Activated CD4-positive, alpha-beta T cell treated with anti-CD3 and anti-CD28 coated beads for 24 hours (primary cell): ENCODE measurements at regions not wholly inside any gene's neighbourhood (a gene's known extent, or its start where the extent isn't known, plus 50 kb on each side); places are given as distances from the start of the nearest gene placed in this dataset.
"Not testable (repeated sequence)": the region's sequence is repeated elsewhere in the genome, so short reads cannot be mapped to it uniquely, and the experiment has no call there.

Experiments
- DNase-seq, 2 donors: peaks; one replicate each; pipeline ENCODE4 v3.0.0-alpha.2; 2020; ENCODE audit warnings: low read depth in 2 of 2

DNA sequence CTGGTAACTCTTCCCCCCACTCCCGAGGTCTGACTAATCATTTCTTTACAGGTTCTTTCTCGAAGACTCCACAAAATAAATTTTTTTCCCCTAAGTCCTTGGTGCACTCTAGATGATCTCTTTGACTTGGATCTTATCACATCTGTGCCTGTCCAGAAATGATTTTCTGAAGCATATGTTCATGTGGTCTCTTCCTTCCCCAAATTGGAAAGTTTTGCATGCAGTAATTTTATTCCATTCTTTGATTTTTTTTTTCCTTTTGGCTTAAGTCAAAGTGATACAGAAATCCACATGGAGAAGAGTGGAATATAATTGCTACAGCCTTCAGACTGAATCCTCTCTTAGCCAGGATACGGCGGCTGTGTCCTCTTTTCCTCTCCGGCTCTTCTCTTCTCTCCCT, 213.3 kb downstream of the BMP4 start:
- DNase-seq = no peak

DNA sequence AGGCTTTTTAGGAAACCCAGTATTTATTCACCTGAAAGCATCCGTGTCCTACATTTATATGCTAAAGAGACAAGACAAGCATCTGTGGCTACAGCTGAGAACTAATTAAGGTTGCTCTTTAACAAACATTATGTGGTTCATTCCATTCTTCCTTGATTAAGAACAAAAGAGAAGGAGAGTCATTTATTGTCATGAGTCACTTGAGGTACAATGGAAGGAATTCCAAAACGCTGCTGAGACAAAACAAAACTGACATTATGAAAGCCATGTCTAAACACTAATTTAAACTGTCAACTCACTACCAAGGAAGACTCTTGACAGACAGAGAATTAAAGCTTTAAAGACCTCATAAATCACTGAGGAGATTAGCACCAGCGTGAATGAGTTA, 214.4 kb downstream of the BMP4 start:
- no peak for DNase-seq

DNA sequence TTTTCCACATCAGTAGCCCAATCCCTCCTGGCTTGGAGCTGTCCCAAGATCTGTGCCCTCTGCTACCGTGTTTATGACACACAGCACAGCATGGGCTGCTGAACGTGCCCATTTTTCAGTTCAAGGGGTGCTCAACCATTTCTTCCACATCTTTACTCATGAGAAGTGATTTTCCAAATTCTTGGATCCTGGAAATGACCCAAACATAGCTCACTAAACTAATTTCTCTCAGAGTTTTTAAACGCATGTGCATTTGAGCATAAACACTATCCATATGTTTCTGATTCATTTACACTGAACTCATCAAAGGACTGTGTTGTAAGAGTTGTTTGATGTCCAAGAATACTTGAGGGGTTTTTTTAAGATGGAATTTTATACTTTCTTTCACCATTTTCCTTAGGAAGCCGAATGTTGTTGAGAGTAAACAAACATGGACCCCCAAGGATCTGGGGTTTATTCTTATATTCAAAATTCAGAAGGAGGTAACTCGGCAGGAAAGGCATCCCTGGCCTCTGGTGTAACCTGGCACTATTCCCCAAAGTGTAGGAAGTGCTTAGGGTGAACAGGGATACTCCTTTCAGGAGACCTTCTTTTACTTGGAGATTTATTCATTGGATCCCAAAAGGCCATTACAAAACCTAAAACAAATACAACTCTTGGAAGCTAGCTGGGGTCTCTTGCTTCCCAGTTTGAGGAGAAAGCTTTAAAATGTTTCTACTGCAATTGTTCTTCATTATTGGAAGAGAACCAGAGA, 215.0 kb downstream of the BMP4 start:
- no peak for DNase-seq

DNA sequence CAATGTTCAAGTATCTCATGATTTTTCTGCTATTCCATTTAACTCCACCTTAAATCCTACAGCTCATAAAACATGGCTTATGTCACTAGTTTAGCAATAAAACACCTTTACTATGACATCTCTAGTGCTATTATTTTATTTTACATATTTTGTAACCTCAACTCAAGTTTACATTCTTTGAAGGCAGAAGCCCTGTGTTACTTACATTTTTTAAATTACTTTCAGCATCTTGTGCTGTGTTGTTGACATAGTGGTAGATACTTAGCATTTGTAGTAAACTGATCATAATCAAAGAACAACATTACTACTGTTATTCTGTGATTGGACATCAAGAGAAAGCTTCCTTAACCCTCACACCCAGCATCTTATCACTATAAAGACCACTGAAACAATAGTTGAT, 216.1 kb downstream of the BMP4 start:
- no peak for DNase-seq

DNA sequence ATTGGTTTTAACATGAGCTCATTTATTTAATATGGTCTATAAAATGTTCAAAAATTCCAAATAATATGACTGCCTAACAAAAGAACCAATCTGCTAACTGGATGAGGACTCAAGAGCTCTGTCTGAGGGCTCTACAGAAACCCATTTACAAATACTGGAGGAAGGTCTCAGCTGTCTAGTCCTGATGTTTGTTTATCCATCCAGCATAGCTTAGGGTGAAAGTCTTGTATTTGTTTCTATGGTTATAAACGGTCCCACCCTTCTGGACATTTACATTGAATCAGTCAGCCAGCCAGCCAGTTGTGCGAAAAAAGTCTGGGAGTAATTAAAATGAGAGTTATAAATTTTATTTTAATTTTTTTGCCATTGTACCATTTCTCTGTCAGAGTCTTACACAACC, 220.7 kb downstream of the BMP4 start:
- DNase-seq = no peak

DNA sequence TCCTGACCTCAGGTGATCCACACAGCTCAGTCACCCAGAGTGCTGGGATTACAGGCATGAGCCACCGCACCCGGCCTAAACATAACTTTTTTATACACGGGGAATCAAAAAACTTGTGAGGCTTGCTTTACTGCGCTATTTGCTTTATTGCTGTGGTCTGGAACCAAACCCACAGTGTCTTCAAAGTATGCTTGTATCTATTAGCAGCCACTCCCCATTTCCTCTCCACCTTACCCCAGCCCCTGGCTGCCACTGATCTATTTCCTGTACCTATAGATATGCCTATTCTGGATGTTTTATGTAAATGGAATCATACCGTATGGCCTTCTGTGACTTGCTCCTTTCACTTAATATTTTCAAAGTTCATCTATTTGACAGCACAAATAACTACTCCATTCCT, 233.4 kb downstream of the BMP4 start:
- no peak for DNase-seq

DNA sequence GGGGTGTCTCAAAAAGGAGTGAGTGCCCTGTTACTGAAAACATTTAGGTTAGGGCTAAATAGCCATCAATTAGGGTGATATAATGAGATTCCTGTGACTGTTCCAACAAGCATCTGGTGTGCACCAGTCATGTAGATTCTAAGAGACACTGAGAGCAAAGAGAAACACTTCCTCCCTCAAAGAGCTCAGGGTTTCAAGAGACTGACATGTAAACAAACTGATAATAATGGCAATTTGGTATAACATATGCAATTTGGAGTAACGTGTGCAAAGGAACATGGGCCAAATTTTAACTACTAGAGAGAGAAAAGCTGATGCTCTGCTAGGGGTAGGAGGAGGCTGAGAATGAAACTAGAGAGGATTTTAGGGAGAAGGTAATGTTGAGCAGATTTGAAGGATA, 237.1 kb downstream of the BMP4 start:
- no peak for DNase-seq

DNA sequence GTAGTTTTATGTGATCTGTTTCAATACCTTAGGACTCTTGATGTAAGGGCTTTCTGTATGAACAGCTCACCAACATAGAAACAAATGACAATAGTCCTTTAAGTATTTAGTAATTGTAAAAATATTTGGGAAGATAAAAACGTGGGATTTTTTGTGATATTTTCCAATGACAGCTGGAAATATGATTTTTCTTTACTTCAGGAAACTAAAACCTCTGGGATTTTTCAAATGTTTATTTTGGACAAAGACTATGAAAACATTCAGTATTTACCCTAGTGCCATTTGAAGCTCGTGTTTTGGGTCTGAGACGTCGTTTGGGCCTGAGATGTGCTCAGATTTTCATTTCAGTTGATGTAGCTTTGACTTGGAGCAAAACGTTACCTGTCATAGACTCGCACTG, 240.0 kb downstream of the BMP4 start:
- no peak for DNase-seq

DNA sequence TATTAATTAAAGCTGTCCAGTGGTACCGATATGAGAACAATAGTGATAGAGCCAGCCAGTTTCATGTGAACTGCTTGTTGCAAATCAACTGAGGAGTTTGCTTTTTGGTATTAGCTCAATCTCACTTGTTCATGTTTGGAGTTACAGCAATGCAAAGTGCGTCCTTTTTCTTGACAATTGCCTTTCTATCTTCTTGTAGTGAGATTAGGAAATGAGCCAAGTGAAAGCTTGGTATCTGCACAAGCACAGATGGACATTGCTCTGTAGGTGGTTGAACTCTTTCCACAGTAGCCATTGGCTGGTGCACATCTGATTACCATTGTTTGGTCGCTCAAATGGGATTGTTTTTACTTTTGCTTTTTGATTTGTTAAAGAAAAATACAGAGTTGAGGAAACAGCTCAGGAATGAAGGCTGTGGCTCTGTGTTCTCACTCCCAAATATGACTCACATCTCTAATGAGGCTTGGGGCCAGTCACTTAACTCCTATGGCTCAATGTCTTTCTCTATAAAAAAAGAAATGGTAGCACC, 241.4 kb downstream of the BMP4 start:
- no peak for DNase-seq

DNA sequence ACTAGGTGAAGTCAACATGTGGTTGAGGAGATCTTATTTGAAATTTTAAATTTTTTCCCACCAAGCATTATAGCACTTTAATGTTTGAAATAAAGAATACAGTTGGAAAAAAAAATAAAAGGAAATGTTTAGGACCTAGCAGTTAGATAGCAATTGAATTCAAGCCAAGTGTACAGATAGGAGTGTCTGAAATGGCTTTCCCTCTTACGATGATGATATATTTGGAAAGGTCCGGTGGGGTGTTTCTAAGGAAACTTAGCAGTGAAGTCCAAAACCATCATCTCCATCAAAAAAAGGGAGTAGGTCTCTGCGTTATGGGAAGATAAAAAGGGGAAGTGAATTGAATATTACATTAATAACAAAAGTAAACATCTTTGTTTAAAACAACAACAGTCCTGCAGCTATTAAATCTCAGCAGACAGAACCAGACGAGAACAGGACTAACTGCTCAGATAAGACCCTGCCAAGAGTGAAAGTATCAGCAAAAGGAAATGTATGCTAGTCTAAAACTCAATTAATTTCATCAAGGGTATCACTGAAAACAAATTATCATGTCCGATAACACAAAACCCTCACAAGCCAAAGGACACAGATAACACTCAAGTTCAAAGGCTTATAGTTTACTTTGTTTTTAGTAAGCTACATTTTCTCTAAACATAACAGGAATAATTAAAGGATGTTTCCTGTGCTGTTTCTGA, 242.0 kb downstream of the BMP4 start:
- no peak for DNase-seq

DNA sequence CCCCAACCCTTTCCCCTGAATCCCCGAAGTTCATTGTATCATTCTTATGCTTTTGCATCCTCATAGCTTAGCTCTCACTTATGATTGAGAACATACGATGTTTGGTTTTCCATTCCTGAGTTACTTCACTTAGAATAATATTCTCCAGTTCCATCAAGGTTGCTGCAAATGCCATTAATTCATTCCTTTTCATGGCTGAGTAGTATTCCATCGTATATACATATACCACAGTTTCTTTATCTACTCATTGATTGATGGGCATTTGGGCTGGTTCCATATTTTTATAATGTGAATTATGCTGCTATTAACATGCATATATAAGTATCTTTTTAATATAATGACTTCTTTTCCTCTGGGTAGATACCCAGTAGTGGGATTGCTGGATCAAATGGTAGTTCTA, 243.7 kb downstream of the BMP4 start:
- not testable (repeated sequence) for DNase-seq

DNA sequence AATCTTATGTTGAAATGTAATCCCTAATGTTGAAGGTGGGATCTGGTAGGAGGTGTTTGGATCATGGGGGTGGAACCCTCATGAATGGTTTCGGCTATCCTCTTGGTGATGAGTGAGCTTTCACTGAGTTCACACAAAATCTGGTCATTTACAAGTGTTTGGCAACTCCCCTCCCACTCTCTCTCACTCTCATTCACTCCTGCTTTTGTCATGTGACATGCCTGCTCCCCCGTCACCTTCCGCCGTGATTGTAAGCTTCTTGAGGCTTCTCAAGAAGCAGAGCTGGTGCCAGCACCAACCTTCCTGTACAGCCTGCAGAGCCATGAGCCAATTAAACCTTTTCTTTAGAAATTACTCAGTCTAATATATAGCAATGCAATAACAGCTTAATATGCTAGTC, 245.4 kb downstream of the BMP4 start:
- DNase-seq = no peak

DNA sequence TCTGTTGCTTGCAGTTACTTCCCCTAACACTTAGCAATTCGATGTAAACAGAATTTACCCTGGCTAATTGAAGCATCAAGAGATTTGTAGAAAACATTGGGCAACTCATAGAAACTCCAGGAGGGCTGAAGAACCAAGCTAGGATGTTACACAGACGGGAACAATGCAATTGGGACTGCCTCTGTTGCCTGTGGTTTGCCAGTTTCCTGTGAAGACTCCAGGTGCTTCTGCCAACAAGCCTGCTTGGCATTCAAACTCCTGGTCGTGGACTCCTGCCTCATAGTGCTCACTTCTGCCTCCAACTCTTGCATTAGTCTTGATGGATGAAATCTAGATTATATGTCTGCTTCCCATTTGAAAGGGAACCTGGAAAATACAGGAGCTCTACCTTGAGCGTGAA, 246.0 kb downstream of the BMP4 start:
- no peak for DNase-seq

DNA sequence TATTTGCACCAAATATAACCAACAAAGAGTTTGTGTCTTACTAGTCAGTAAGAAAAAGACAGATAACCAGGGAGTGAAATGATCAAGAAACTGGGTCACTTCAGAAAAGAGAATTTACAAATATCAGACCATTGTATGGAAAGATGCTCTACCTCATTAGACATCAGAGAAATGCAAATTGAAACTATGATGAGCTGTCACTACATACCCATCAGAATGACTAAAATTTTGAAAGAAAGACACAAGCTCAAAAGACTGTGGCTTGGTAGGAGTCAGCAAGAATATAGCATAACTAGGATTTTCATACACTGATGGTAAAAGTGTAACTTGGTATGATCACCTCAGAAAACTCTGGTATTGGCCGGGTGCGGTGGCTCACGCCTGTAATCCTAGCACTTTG, 247.2 kb downstream of the BMP4 start:
- DNase-seq = no peak

DNA sequence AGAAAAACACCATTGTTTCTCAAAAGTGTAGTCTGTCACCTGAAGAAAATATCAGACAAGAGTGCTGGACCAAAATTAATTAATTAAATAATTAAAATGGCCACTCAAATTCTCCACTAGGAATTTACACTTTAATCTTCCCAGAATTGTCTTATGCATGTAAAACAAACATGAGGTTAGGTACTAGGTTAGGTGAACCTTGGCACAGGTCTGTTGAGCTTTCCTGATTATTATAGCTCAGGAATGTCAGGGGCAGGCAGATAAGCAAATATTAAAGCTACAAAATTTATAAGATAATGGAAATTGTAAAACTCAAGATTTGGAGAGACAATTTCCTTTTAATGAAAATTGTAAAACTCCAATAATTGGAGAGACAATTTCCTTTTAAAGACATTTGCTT, 253.2 kb downstream of the BMP4 start:
- no peak for DNase-seq

DNA sequence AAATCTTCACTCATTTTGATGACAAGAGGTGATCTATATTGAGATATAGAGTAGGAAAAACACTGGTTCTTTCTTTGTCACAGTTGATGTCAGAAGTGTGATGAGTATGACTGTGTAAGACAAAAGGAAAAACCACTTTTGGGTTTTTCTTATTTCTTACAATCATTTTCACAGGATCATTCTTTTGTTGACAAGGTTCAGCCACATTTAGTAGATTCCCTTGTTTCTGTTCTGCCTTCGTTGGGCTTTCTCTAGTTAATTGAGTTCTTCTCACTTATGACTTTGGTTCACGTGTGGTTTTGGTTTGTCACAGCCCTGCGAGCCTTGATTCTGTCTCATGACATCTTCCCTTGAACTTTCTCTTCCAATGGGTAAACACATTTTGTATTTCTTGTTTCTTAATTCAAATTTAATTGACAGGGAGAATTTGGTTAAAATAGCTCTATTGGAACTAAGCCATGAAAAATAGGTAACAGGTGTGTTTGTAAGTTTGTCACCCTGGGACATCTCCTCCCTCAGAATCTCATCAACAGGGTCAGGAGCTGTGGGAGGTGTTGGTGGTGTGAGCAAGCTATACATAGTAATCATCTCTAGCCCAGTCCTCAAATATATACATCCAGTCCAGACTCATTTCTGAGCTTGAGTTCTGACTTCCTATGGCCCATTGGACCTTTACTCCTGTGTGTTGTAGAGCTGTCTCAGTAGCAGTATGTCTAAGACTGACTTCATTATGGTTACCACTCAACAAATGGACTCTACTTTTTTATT, 255.3 kb downstream of the BMP4 start:
- DNase-seq = no peak

DNA sequence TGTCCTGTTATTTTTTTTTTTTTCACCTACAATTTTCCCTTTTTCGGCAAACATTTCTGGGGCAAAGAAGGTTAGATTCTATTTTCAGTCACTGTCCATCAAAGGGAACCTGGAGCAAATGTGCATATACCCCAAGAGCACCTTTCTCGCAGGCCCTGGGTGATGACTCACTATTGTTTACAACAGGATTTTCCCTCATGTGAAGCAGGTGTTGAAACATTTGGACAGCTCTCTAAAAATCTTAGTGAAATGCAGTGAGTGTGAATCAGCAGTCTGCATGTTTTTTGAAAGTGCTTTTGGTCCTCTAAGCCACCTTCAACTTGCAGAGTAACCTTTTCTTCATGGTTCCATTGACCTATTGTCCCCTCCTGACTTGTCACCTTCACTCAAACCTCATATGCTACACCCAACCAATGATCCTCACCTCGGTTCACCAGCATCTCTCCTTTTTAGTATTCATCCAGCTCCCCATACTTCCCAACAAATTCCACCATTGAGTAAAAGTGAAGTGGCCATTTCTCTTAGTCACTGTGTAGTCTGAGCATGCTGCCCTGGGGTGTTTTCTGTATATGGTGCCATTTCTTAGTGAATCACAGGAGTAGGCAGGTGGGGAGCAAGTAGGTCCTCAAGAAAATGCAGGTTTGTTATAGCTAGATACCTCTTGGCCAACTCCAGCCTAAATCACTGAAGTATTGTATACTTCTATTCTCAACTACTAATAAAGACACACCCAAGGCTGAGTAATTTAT, 260.2 kb downstream of the BMP4 start:
- no peak for DNase-seq

DNA sequence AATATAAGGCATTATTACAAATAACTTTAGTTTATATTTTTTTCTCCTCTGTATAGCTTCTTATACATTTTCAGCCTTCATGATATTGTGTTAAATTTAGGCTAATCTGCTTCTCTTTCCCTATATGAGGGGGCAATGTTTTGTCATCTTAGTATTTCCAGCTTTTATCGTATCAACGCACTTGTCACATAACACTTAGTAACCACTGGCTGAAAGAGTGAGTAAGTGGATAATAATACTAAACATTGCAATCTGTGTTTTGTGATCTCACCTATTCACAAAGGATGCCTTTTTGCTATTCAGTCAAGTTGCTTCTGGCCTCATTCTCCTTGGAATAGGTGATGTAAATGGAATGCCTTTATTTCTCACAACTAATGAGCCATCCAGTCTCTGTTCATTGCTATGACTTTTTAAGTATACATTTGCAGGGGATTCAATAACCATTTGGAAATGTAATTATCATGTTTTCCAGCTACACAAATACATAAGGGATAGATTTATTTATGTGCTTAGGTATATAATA, 260.9 kb downstream of the BMP4 start:
- no peak for DNase-seq

DNA sequence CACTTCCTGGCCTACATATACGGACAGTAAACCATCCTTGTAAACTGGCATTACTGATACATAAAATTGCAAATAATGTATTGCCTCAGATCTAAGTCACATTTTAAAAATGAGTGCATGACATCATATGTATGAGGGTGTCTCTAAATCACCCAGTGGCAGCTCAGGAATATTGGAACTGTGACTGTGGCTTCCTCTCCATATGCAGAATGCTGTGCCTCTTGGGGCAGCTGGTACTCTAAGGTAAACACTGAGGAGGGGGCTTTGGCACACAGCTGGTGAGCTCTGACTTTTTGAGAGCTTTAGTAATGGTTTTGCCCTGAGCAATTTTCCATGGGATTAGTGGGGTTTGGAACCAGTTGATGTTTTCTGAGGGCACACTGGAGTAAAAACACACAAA, 263.7 kb downstream of the BMP4 start:
- no peak for DNase-seq

DNA sequence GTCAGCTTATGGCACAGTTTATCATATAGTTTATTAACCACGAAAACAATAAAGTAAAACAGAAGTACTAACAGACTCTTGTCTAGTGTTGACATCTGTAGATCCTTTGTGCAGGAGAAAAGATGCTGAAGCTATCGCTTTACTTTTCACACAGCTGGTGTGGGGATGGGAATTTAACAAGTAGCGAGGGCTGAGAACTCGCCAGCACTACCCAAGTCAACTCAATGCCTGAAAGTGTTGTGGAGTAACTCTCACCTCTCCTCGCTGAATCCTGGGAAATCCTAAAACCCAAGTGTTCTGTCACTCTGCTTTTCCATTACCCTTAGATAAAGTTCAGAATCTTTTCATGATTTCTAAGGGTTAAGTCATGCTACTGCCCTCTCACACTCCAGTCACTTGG, 264.2 kb downstream of the BMP4 start:
- no peak for DNase-seq

DNA sequence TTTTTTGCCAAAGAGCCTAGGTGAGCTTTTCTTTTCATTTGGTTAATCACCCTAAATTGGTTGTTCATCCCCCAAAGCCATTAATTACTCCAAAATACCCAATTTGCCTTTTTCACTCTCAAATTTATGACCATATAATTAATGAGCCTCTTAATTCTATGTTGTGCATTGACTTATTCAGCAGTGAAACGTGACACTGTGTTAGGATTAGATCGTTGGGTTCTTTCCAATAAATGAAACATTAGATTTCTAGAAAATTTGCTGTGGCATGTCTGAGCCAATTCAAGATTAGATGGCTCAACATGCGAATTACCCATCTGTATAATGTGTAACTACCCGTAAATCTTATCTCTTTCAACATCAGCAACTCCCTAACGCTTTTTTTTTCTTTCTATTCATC, 273.4 kb downstream of the BMP4 start:
- DNase-seq = no peak

DNA sequence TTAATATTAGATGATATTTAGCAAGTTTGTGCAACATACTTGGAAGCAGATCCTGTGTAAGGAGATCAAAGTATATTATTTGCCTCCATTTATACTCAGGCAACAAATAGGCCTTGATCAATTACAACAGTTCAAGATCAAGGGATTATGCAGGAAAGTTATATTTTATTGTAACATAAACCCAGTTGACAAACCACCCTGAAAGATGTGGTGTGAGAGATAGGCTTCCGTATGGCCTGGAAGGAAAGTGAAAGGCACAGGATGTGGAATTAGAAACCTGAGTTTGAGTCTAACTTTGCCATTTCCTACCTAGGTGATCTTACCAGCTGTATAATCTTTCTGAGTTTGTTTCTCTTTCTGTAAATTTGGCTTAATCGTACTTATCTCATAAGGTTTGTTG, 284.1 kb downstream of the BMP4 start:
- DNase-seq = no peak
